Natural killer cell treated with Interleukin-12 subunit alpha and Interleukin-12 subunit beta and Interleukin-15 and Interleukin-18, amount 100 ng/mL, for 72 hours (primary cell): ENCODE measurements at regions not wholly inside any gene's neighbourhood (a gene's known extent, or its start where the extent isn't known, plus 50 kb on each side); places are given as distances from the start of the nearest gene placed in this dataset.

Source experiments
- ATAC-seq, 2 donors: fragments of 150-1000 bp; cut with Tn5 transposase in 1 of 2; sonication (Bioruptor Pico), chemical (Tn5 transposase) in 1 of 2; 2 replicates each; pipeline ENCODE4 v1.10.0; 2021
- DNase-seq: peaks from one replicate; pipeline ENCODE4 v3.0.0; 2022; ENCODE audit warnings: low spot score
- H3K27ac Mint-ChIP-seq, 2 donors: 1 replicate in 1 of 2; 2 replicates in 1 of 2; pipeline ENCODE4 v1.8.0; 2022; ENCODE audit warnings: mixed read lengths in 2 of 2, mild to moderate bottlenecking in 1 of 2, moderate library complexity in 1 of 2
- H3K27me3 Mint-ChIP-seq, 2 donors: 1 replicate in 1 of 2; 2 replicates in 1 of 2; pipeline ENCODE4 v1.8.0; 2022; ENCODE audit warnings: mixed read lengths in 2 of 2
- H3K36me3 Mint-ChIP-seq: one replicate; pipeline ENCODE4 v1.8.0; 2022; ENCODE audit warnings: mixed read lengths
- H3K4me1 Mint-ChIP-seq, 2 donors: 1 replicate in 1 of 2; 2 replicates in 1 of 2; pipeline ENCODE4 v1.8.0; 2022; ENCODE audit warnings: low read depth in 2 of 2, mixed read lengths in 2 of 2, mild to moderate bottlenecking in 1 of 2
- H3K4me3 Mint-ChIP-seq: one replicate; pipeline ENCODE4 v1.8.0; 2022; ENCODE audit warnings: mixed read lengths
- H3K9me3 Mint-ChIP-seq: 2 replicates; pipeline ENCODE4 v1.8.0; 2022; ENCODE audit warnings: mixed read lengths

- H3K27me3 Mint-ChIP-seq: peaks cover 14 to 32% of the 10 kb centered on the region in 2 donors
- peaks cover 82 to 90% of the 10 kb centered on the region in 2 donors for H3K4me1 Mint-ChIP-seq
- peak overlapping the region; percentile 62 for H3K4me3 Mint-ChIP-seq
- H3K9me3 Mint-ChIP-seq: no peaks in the 10 kb centered on the region
- DNase-seq: no peak
- peak overlapping the region; percentile 90 for H3K27ac Mint-ChIP-seq
- no peaks in the 10 kb centered on the region for H3K36me3 Mint-ChIP-seq
- ATAC-seq: peak in 1 of 2 donors; percentile 17
Observed at GRCh38 chr15:70491201-70491621, 272.1 kb downstream of the UACA start.

- no peaks in the 10 kb centered on the region for H3K36me3 Mint-ChIP-seq
- DNase-seq: no peak
- H3K27me3 Mint-ChIP-seq: peaks cover 14 to 31% of the 10 kb centered on the region in 2 donors
- H3K4me1 Mint-ChIP-seq: peaks cover 83 to 91% of the 10 kb centered on the region in 2 donors
- H3K9me3 Mint-ChIP-seq: no peaks in the 10 kb centered on the region
- H3K27ac Mint-ChIP-seq: peak overlapping the region; percentile 90
- ATAC-seq: no peak
- peak overlapping the region; percentile 62 for H3K4me3 Mint-ChIP-seq
Observed at GRCh38 chr15:70490838-70491155, 272.6 kb downstream of the UACA start.

GRCh38 chr15:70490148-70490837 is 273.1 kb downstream of the UACA start:
- H3K36me3 Mint-ChIP-seq: no peaks in the 10 kb centered on the region
- no peaks in the 10 kb centered on the region for H3K9me3 Mint-ChIP-seq
- DNase-seq (no peak), ATAC-seq (no peak)
- peaks cover 14 to 33% of the 10 kb centered on the region in 2 donors for H3K27me3 Mint-ChIP-seq
- H3K4me1 Mint-ChIP-seq: peaks cover 86 to 92% of the 10 kb centered on the region in 2 donors
- peak overlapping the region; percentile 90 for H3K27ac Mint-ChIP-seq
- peak overlapping the region; percentile 62 for H3K4me3 Mint-ChIP-seq

GRCh38 chr15:70488941-70489848 is 274.2 kb downstream of the UACA start:
- Mint-ChIP-seq H3K36me3 (peaks cover 8% of the 10 kb centered on the region), H3K4me1 (peaks cover 84 to 93% of the 10 kb centered on the region in 2 donors), H3K4me3 (peak overlapping the region; percentile 36), H3K27ac (peak overlapping the region in 1 of 2 donors; percentile 90), H3K27me3 (peaks cover 23 to 36% of the 10 kb centered on the region in 2 donors), H3K9me3 (no peaks in the 10 kb centered on the region)
- ATAC-seq: no peak
- DNase-seq: no peak

- peaks cover 10% of the 10 kb centered on the region for H3K36me3 Mint-ChIP-seq
- ATAC-seq (no peak), DNase-seq (peak; percentile 81)
- H3K4me3 Mint-ChIP-seq: peak overlapping the region; percentile 59
- H3K4me1 Mint-ChIP-seq: peaks cover 77 to 91% of the 10 kb centered on the region in 2 donors
- peak overlapping the region; percentile 85 to 90 for H3K27ac Mint-ChIP-seq
- peaks cover 28 to 37% of the 10 kb centered on the region in 2 donors for H3K27me3 Mint-ChIP-seq
- no peaks in the 10 kb centered on the region for H3K9me3 Mint-ChIP-seq
Observed at GRCh38 chr15:70488002-70488605, 275.3 kb downstream of the UACA start.

GRCh38 chr15:70487387-70487740 is 276.0 kb downstream of the UACA start:
- Mint-ChIP-seq H3K4me3 (peak overlapping the region; percentile 59), H3K9me3 (no peaks in the 10 kb centered on the region), H3K4me1 (peaks cover 74 to 90% of the 10 kb centered on the region in 2 donors), H3K27me3 (peaks cover 34 to 42% of the 10 kb centered on the region in 2 donors), H3K27ac (peak overlapping the region; percentile 85 to 90), H3K36me3 (peaks cover 13% of the 10 kb centered on the region)
- DNase-seq (no peak), ATAC-seq (no peak)

GRCh38 chr15:70486451-70487386 is 276.6 kb downstream of the UACA start:
- Mint-ChIP-seq H3K27me3 (peaks cover 39 to 46% of the 10 kb centered on the region in 2 donors), H3K4me1 (peaks cover 70 to 88% of the 10 kb centered on the region in 2 donors), H3K4me3 (peak overlapping the region; percentile 59)

GRCh38 chr15:70486012-70486411 is 277.3 kb downstream of the UACA start:
- Mint-ChIP-seq H3K27me3 (peaks cover 39 to 46% of the 10 kb centered on the region in 2 donors), H3K4me3 (peak overlapping the region; percentile 59), H3K9me3 (no peaks in the 10 kb centered on the region), H3K36me3 (peaks cover 16% of the 10 kb centered on the region), H3K27ac (peak overlapping the region; percentile 85 to 90), H3K4me1 (peaks cover 63 to 81% of the 10 kb centered on the region in 2 donors)
- DNase-seq (no peak), ATAC-seq (no peak)

More at GRCh38 chr15:70486451-70487386, 276.6 kb downstream of the UACA start:
- peaks cover 16% of the 10 kb centered on the region for H3K36me3 Mint-ChIP-seq
- peak; percentile 92 to 95 for ATAC-seq
- no peaks in the 10 kb centered on the region for H3K9me3 Mint-ChIP-seq
- H3K27ac Mint-ChIP-seq: peak overlapping the region; percentile 85 to 90
- DNase-seq: peak; percentile 96

GRCh38 chr15:70484993-70485392 is 278.4 kb downstream of the UACA start:
- Mint-ChIP-seq H3K36me3 (peaks cover 16% of the 10 kb centered on the region), H3K27ac (peak overlapping the region in 1 of 2 donors; percentile 59), H3K4me3 (no peak overlapping the region), H3K9me3 (no peaks in the 10 kb centered on the region), H3K4me1 (peaks cover 61 to 79% of the 10 kb centered on the region in 2 donors), H3K27me3 (peaks cover 39% of the 10 kb centered on the region in 2 donors)
- ATAC-seq: no peak
- no peak for DNase-seq

GRCh38 chr15:70483513-70483912 is 279.8 kb downstream of the UACA start:
- Mint-ChIP-seq H3K4me1 (peaks cover 60 to 75% of the 10 kb centered on the region in 2 donors), H3K4me3 (peak overlapping the region; percentile 13), H3K27ac (peak overlapping the region in 1 of 2 donors; percentile 55), H3K36me3 (peaks cover 21% of the 10 kb centered on the region), H3K27me3 (peaks cover 33 to 39% of the 10 kb centered on the region in 2 donors), H3K9me3 (no peaks in the 10 kb centered on the region)
- ATAC-seq: no peak
- no peak for DNase-seq

GRCh38 chr15:70480196-70480856 is 283.0 kb downstream of the UACA start:
- ATAC-seq: peak; percentile 90 to 95

GRCh38 chr15:70479785-70480184 is 283.6 kb downstream of the UACA start:
- no peak for DNase-seq
- H3K36me3 Mint-ChIP-seq: peaks cover 19% of the 10 kb centered on the region

More at GRCh38 chr15:70480196-70480856, 283.0 kb downstream of the UACA start:
- Mint-ChIP-seq H3K9me3 (no peaks in the 10 kb centered on the region), H3K4me3 (peak overlapping the region; percentile 40), H3K36me3 (peaks cover 22% of the 10 kb centered on the region), H3K4me1 (peaks cover 43 to 65% of the 10 kb centered on the region in 2 donors), H3K27me3 (peaks cover 48 to 50% of the 10 kb centered on the region in 2 donors), H3K27ac (peak overlapping the region; percentile 24 to 38)
- peak; percentile 72 for DNase-seq

More at GRCh38 chr15:70479785-70480184, 283.6 kb downstream of the UACA start:
- Mint-ChIP-seq H3K4me1 (peaks cover 45 to 65% of the 10 kb centered on the region in 2 donors), H3K27ac (peak overlapping the region; percentile 24 to 38), H3K9me3 (no peaks in the 10 kb centered on the region), H3K4me3 (peak overlapping the region; percentile 40), H3K27me3 (peaks cover 45 to 46% of the 10 kb centered on the region in 2 donors)
- ATAC-seq: no peak
